Activated CD8-positive, alpha-beta memory T cell treated with anti-CD3 and anti-CD28 coated beads, Interleukin-2, amount 10 ng/mL, durations not matched to agents 7 days and 5 days (primary cell): ENCODE measurements at regions not wholly inside any gene's neighbourhood (a gene's known extent, or its start where the extent isn't known, plus 50 kb on each side); places are given as distances from the start of the nearest gene placed in this dataset.
A peak's percentile ranks its signal among the peaks of the same experiment; 100 is the strongest.

Experiments
- ATAC-seq: fragments of 150-1000 bp; cut with Tn5 transposase; one replicate; pipeline ENCODE4 v1.10.0; 2021; ENCODE audit warnings: moderate library complexity
- CTCF ChIA-PET: fragments of 350-600 bp; sonication (Branson Sonifier 250); formaldehyde crosslinking; loops from one replicate; lab custom pipeline; 2021; ENCODE audit warnings: antibody characterized with exemption; lab: Charles Lee
- DNase-seq: peaks from one replicate; pipeline ENCODE4 v3.0.0-alpha.2; 2020
- H3K27ac Mint-ChIP-seq: one replicate; pipeline ENCODE4 v1.8.0; 2021; ENCODE audit warnings: mild to moderate bottlenecking, mixed read lengths
- H3K27me3 Mint-ChIP-seq: one replicate; pipeline ENCODE4 v1.8.0; 2021; ENCODE audit warnings: mixed read lengths
- H3K36me3 Mint-ChIP-seq: one replicate; pipeline ENCODE4 v1.8.0; 2021; ENCODE audit warnings: mild to moderate bottlenecking, mixed read lengths
- H3K4me1 Mint-ChIP-seq: one replicate; pipeline ENCODE4 v1.8.0; 2021; ENCODE audit warnings: mixed read lengths
- H3K4me3 Mint-ChIP-seq: one replicate; pipeline ENCODE4 v1.8.0; 2021; ENCODE audit warnings: mild to moderate bottlenecking, moderate library complexity, mixed read lengths
- H3K9me3 Mint-ChIP-seq: one replicate; pipeline ENCODE4 v1.8.0; 2022; ENCODE audit warnings: low read depth, mixed read lengths

DNA sequence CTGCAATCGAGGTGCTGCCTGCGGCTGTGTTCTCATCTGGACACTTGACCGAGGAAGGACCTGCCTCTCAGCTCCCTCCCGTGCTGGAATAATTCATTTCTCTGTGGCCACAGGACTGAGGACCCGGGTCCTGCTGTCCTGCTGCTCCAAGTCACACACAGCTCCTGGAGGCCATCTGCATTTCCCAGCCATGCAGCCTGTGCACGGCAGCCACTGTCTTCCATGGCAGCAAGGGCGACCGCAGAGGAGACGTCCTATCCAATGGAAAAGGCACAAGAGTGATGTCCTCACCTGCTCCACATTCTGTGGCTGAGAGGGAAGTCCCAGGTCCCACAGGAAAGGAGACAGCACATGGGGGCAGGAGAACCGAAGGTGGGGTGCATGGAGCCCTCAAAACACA lies 495.8 kb downstream of the BRD1 start:
- no peaks in the 10 kb centered on the region for H3K9me3 Mint-ChIP-seq
- ATAC-seq: no peak
- no peak overlapping the region for H3K4me3 Mint-ChIP-seq
- no peak overlapping the region for H3K27ac Mint-ChIP-seq
- peak; percentile 27 for DNase-seq
- H3K36me3 Mint-ChIP-seq: no peaks in the 10 kb centered on the region
- no peaks in the 10 kb centered on the region for H3K4me1 Mint-ChIP-seq
- H3K27me3 Mint-ChIP-seq: no peaks in the 10 kb centered on the region
- CTCF ChIA-PET: no interaction called here

DNA sequence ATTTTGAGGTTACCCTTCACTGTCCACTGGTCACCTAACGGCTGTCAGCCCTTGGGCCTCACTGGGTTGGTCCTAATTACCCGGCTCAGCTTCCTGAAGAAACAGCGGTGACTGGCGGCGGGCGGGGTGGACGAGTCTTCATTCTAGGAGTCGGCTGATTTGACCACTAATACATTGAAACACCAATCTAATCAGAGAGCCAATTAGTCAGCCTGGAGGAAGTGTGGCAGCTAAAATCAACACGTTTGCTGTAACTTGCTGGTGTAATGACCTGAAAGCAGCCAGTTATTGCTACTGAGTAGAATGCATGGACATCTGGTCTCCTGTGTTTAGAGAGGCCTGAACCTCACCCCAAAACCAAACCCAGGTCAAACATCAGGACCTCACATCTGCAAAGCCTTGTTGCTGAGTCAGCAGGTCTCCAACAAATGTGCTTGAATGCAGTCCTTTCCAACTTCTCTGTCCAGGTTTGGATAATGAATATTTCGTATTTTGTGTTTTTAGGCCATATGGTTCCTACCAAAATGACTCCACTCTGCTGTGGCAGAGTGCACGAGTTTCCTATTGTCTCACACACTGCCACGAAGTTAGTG lies 496.4 kb downstream of the BRD1 start:
- H3K27me3 Mint-ChIP-seq: no peaks in the 10 kb centered on the region
- no peaks in the 10 kb centered on the region for H3K4me1 Mint-ChIP-seq
- CTCF ChIA-PET: no interaction called here
- no peak overlapping the region for H3K27ac Mint-ChIP-seq
- no peak overlapping the region for H3K4me3 Mint-ChIP-seq
- no peaks in the 10 kb centered on the region for H3K9me3 Mint-ChIP-seq
- ATAC-seq (no peak), DNase-seq (no peak)
- no peaks in the 10 kb centered on the region for H3K36me3 Mint-ChIP-seq

- no peaks in the 10 kb centered on the region for H3K9me3 Mint-ChIP-seq
- CTCF ChIA-PET: no interaction called here
- ATAC-seq (no peak), DNase-seq (peak; percentile 30)
- no peak overlapping the region for H3K4me3 Mint-ChIP-seq
- no peaks in the 10 kb centered on the region for H3K36me3 Mint-ChIP-seq
- H3K27me3 Mint-ChIP-seq: no peaks in the 10 kb centered on the region
- no peak overlapping the region for H3K27ac Mint-ChIP-seq
- peaks cover under 1% of the 10 kb centered on the region for H3K4me1 Mint-ChIP-seq
Measured at GRCh38 chr22:49330421-49331222, 497.1 kb downstream of the BRD1 start.

- DNase-seq (peak; percentile 22), ATAC-seq (no peak)
- Mint-ChIP-seq H3K4me1 (peaks cover 8% of the 10 kb centered on the region), H3K4me3 (no peak overlapping the region), H3K27ac (no peak overlapping the region), H3K9me3 (no peaks in the 10 kb centered on the region), H3K27me3 (no peaks in the 10 kb centered on the region), H3K36me3 (no peaks in the 10 kb centered on the region)
- CTCF ChIA-PET: no interaction called here
Measured at GRCh38 chr22:49329636-49330035, 498.0 kb downstream of the BRD1 start.

DNA sequence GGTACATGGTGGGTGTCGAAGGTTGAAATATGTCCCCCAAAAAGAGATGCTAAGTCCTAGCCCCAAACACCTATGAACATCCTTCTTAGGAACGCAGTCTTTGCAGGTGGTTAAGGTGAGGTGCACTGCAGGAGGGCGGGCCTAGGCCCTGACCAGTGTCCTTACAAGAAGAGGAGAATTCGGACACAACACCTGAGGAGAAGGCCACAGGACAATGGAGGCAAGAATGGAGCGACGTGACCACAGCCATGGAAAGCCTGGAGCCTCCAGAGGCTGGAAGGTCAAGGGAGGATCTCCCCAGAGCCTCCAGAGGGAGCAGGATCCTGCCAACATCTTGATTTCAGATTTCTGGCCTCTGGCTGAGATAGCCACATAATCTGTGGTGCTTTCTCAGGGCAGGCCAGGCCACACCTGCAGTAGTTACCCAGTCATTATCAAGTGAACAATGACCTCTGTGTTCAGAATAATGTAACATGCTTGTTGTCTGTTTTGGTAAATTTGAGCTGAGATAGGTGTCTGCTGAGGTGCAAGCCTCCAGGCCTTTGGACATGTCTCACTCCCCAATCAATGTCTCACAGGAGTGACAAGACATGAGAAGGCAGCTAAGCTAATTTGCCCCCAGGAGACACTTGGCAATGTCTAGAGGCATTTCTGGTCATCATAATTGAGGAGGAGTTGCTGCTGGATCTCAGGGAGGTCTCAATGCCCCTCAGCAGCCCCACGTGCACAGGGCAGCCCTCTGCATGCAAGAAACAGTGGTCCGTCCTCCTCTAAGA lies 498.9 kb downstream of the BRD1 start:
- ATAC-seq (no peak), DNase-seq (peak; percentile 12)
- CTCF ChIA-PET: no interaction called here
- no peaks in the 10 kb centered on the region for H3K36me3 Mint-ChIP-seq
- no peaks in the 10 kb centered on the region for H3K27me3 Mint-ChIP-seq
- no peaks in the 10 kb centered on the region for H3K9me3 Mint-ChIP-seq
- no peak overlapping the region for H3K4me3 Mint-ChIP-seq
- H3K27ac Mint-ChIP-seq: no peak overlapping the region
- H3K4me1 Mint-ChIP-seq: peaks cover 9% of the 10 kb centered on the region

GRCh38 chr22:49328118-49328475 lies 499.6 kb downstream of the BRD1 start:
- ATAC-seq (no peak), DNase-seq (peak; percentile 29)
- H3K27ac Mint-ChIP-seq: no peak overlapping the region
- H3K4me3 Mint-ChIP-seq: no peak overlapping the region
- CTCF ChIA-PET: no interaction called here
- no peaks in the 10 kb centered on the region for H3K27me3 Mint-ChIP-seq
- no peaks in the 10 kb centered on the region for H3K36me3 Mint-ChIP-seq
- H3K4me1 Mint-ChIP-seq: peaks cover 9% of the 10 kb centered on the region
- no peaks in the 10 kb centered on the region for H3K9me3 Mint-ChIP-seq

DNA sequence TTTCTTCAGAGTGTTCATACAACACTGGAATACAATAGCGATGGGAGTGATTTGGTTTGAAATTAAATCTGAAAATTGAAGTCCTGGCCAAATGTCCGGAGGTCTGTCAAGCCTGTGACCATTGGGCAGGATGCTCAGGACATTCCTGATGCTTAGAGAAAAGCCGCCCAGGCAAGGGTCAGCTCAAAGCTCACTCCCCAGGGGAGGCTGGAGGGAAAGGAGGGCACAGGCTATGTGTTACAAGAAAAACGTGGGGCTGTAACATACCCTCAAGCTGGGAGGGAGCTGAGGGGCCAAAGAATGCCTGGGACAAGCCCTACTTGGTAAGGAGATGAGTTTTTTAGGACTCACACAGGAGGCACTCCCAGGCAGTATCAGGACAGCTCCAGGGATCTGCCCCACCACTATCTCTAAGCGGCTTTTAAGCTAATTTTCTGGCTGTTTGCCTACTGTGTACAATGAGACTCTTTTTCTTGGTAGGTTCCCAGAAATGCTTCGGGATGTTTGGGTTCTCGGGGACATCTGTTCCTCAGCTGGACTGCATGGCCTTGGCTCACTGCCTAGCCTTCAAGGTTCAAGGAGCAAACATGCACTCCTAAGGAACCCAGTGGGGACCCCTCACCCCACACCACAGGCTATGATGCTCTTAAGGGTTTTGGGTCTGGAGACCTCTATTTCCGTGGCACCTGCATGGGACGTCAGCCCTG lies 500.1 kb downstream of the BRD1 start:
- H3K36me3 Mint-ChIP-seq: no peaks in the 10 kb centered on the region
- H3K27me3 Mint-ChIP-seq: no peaks in the 10 kb centered on the region
- CTCF ChIA-PET: no interaction called here
- no peak overlapping the region for H3K27ac Mint-ChIP-seq
- peaks cover 9% of the 10 kb centered on the region for H3K4me1 Mint-ChIP-seq
- H3K4me3 Mint-ChIP-seq: no peak overlapping the region
- ATAC-seq (no peak), DNase-seq (no peak)
- H3K9me3 Mint-ChIP-seq: no peaks in the 10 kb centered on the region

DNA sequence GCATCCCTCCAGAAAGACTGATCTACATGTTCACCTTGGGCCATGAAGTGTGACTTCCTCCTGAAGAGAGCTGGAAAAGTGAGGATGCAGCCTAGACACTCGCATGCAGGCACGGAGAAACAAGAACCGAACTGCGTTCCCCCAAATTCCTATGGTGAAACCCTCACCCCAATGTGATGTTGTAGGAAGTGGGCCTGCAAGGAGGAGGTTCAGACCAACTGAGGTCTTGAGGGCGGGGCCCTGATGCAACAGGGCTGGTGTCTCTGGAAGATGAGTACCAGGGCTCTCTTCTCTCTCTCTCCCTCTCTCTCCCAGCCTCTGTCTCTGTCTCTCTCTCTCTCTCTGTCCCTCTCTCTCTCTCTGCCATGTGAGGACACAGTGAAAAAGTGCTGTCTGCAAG lies 501.1 kb downstream of the BRD1 start:
- ATAC-seq (no peak), DNase-seq (no peak)
- Mint-ChIP-seq H3K4me1 (peaks cover 9% of the 10 kb centered on the region), H3K27me3 (no peaks in the 10 kb centered on the region), H3K27ac (no peak overlapping the region), H3K36me3 (no peaks in the 10 kb centered on the region), H3K4me3 (no peak overlapping the region), H3K9me3 (no peaks in the 10 kb centered on the region)
- CTCF ChIA-PET: no interaction called here

- Mint-ChIP-seq H3K4me3 (no peak overlapping the region), H3K36me3 (no peaks in the 10 kb centered on the region), H3K9me3 (no peaks in the 10 kb centered on the region), H3K4me1 (peaks cover 9% of the 10 kb centered on the region), H3K27ac (no peak overlapping the region), H3K27me3 (no peaks in the 10 kb centered on the region)
- CTCF ChIA-PET: no interaction called here
- DNase-seq (no peak), ATAC-seq (no peak)
Measured at GRCh38 chr22:49325531-49326395, 501.9 kb downstream of the BRD1 start.

DNA sequence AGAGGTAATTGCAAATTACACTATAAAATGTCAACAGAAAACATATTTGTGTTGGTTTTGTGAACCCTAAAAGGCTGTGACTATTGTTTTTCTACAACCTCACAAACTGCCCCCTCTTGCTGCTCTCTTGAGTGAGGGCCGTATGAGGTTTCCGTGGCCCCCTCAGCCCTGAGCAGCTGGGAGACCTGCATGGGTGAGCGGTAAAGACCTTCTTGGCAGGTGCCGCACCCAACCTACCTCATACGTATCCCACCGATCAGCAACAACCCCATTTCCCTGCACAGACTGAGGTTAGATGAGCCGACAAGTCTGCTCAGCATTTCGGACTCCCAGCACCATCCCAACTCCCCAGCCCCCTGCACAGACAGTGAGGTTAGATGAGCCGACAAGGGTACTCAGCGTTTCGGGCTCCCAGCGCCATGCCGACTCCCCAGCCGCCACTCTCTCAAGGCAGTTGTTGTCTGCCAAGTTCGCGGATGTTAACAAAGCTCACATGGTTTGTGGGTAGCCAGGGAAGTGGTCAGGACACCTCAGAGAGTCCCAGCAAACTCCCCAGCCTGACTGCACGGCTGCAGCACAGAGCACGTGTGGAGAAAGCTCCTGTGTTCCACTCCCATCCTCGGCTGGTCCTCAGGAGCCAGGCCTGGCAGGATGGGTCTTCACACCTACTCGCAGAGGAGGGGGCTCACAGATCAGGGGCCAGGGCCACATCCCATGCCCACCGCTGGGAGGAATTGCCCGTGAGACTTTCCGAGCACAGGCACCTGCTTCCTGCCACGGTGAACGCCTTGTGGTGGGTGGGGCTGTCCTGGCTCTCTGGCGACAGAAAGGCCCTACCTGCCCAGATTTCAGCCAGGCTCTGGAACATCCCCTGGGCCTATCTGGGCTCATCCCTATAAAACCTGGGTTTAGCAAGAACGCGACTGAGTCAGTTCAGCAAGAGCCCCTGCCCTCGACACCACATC lies 502.9 kb downstream of the BRD1 start:
- DNase-seq (peak; percentile 49), ATAC-seq (no peak)
- Mint-ChIP-seq H3K27me3 (no peaks in the 10 kb centered on the region), H3K36me3 (no peaks in the 10 kb centered on the region), H3K4me1 (peaks cover 9% of the 10 kb centered on the region), H3K27ac (no peak overlapping the region), H3K4me3 (no peak overlapping the region), H3K9me3 (no peaks in the 10 kb centered on the region)
- CTCF ChIA-PET: no interaction called here

GRCh38 chr22:49323751-49324415 lies 503.8 kb downstream of the BRD1 start:
- no peaks in the 10 kb centered on the region for H3K9me3 Mint-ChIP-seq
- DNase-seq (peak; percentile 15), ATAC-seq (no peak)
- peaks cover 7% of the 10 kb centered on the region for H3K27me3 Mint-ChIP-seq
- H3K4me1 Mint-ChIP-seq: peaks cover 9% of the 10 kb centered on the region
- CTCF ChIA-PET: no interaction called here
- H3K4me3 Mint-ChIP-seq: no peak overlapping the region
- no peaks in the 10 kb centered on the region for H3K36me3 Mint-ChIP-seq
- H3K27ac Mint-ChIP-seq: no peak overlapping the region
